ENCODE measurements at regions not wholly inside any gene's neighbourhood (a gene's known extent, or its start where the extent isn't known, plus 50 kb on each side); places are given as distances from the start of the nearest gene placed in this dataset.

DNA sequence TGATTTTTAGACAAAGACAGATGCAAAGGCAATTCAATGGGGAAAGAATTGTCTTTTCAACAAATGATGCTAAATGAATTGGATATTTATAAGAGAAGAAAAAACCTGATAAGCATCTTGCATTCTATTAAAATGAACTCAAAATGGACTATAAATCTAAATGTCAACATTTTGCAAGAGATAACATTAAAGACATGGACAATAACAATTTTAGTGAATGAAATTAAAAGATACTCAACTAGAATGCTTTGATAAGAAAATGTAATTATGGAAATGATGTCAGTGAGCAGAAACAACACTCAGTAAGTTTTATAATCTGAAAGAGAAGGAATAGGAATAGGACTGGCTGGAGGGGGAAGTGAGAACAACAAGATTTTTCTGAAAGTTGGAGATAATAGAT is 421.7 kb downstream of the C6orf118 start:
- intact Hi-C loops (cut with DNase I): no loop called here
- ATAC-seq: no peak
- DNase-seq: no peak

DNA sequence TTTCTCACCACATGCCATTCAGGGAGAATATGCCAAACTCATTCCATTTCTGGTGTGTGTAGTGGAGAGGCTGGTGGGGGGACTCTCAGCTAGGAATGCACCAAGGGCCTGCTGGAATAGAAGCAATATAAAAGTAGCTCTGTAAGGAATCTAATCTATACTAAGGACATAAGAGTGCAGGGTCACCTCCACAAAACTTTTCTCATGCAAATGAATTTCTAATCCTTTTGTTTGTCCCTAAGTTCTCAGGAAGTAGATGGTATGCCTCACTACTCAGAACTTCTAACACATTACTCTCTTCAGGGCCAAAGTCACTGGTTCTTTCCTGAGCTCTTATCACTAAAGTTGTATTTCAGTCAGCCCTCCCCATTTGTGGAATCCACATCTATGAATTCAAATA is 427.2 kb downstream of the C6orf118 start:
- intact Hi-C loops (cut with DNase I): no loop called here
- DNase-seq: no peak
- no peak for ATAC-seq

DNA sequence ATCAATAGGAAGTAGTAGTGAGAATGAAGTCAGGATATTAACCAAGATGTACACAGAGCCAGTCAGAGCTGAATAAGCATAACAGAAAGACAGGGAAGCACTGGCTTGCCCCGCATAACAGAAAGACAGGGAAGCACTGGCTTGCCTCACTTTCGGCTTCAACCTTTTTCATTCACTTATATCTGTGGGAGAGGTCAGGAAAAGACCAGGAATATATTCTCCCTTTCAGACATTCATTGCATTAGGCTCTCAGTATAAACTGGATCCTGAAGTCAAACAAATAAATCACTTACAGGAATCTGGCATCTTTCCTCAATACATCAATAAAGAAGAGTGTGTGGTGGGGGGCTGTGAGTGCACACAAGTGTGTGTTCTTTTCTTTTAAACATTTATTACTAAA is 437.6 kb downstream of the C6orf118 start:
- DNase-seq (no peak), ATAC-seq (no peak)
- intact Hi-C loops (cut with DNase I): no loop called here

DNA sequence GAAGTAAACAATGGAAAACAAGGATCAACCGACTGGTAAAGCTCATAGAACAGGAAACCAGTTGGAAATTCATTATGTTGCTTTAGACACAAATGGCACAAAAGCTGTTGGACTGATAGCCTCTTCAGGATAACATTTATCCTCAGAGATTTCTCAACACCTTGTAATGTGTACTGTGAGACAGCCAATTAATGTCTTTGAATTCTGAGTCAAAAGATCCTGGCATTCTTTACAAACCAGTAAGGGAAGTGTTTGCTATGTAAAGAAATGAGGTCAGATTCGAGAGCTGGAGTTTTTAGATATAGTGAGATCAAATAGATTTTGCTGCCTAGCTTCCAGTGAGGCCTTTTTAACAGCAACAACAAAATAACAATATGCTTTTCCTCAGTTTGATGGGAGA is 439.2 kb downstream of the C6orf118 start:
- intact Hi-C loops (cut with DNase I): no loop called here
- no peak for ATAC-seq
- DNase-seq: no peak

DNA sequence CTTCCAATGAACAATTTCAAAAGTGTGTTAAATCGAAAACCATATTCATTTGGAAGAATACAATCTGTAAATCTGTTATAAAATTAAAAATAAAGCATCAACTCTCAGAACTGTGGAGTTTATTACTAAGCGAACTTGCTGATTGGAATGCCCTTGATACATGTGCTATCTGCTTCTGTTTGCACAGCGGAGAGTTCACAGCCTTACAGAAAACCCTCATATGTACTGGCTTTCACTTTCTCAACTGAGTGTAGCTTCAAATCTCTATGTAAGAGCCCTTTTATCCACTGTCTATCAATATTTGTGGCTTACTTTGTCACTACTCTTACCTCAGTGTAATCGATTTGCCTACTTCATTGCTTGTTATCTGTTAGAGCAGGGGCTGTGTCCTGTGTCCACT is 447.4 kb downstream of the C6orf118 start:
- no peak for ATAC-seq
- intact Hi-C loops (cut with DNase I): no loop called here
- DNase-seq: no peak

DNA sequence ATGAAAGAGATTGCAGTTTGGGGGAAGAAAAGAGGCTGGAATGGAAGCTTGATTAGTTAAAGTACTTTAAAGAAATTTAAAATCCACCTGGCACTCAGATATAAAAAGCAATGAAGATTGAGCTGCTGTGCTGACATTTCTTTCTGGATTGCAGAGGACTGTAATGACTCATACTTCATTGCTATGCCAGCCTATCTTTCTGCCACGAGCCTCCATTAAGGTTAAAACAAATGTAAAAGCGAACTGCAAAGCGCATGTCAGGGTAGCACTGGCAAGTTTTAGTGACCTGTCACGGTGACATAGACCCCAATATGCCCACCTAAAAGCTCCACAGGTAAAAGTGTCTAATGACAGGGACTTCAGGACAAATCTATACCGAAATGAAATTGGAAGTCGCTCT is 449.6 kb downstream of the C6orf118 start:
- DNase-seq: no peak
- no peak for ATAC-seq
- intact Hi-C loops (cut with DNase I): no loop called here

DNA sequence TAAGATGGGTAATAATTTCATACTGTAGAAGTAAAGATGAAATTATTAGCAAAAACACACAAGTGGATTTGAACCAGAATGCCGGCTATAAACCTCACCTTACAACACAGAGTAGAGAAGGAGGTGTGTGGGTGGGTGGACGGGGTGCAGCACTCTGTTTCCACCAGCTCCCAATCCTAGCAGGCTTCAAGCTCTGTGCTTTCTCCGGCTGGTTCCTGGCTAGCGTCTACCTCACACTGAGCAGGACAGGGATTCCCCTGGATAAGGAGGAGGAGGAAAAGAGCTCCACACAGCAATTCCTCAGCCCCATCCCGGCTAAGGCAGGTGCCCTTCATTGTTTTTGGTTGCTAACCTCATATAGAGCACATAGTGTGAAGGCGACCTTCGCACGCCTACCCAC is 453.3 kb downstream of the C6orf118 start:
- ATAC-seq: no peak
- no peak for DNase-seq
- intact Hi-C loops (cut with DNase I): no loop called here

DNA sequence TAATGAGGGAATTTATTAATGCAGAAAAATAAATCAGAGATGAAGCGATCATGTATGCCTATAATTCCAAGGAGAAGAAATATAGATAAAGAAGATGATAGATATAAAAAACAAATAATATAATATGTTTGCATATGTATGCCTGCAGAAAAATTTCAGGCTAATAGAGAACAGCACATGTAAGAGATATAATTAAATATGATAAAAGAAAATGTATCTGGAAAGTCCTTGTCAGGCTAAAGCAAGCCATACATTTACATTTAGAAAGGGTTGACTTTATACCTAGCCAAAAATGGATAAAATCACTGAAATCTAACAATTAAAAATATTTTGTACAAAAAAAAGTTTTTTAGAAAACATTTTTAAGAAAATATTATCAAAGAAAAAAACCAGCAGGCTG is 454.1 kb downstream of the C6orf118 start:
- ATAC-seq (no peak), DNase-seq (no peak)
- intact Hi-C loops (cut with DNase I): no loop called here

DNA sequence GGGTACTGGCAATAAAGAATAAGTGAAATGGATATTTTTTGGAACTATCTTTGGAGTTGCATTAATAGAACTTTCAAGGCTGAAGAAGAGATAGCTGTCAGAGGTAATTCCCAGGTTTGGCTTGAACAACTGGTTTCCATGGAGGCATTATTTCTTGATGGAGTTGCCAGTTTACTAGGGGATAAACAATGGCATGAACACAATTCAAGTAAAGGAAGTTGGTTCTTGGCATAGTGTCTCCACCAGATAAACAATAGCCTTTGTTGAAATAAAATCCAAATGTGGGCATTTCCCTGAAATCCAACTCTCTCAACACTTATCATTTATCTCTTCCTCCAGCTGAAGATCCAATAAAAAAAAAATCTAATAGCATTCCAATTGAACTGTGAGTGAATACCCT is 454.9 kb downstream of the C6orf118 start:
- intact Hi-C loops (cut with DNase I): no loop called here
- ATAC-seq (no peak), DNase-seq (no peak)

DNA sequence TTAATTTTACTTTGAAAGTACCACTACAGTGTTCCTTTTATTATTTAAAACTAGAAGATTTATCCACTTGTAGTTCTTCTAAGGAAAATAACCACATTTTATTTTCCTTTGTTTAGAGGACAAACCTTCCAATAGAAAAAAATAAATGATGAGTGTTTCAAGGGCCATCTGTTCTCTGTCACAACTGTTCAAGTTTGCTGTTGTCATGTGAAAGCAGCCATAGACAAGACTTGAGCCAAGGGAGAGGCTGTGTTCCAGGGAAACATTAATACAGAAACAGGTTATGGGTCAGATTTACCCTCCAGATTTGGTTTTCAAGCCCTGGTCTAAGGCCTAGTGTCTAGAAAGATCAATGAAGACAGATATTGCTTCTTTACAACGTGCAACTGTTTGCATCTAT is 463.6 kb downstream of the C6orf118 start:
- intact Hi-C loops (cut with DNase I): no loop called here
- ATAC-seq: no peak
- no peak for DNase-seq

DNA sequence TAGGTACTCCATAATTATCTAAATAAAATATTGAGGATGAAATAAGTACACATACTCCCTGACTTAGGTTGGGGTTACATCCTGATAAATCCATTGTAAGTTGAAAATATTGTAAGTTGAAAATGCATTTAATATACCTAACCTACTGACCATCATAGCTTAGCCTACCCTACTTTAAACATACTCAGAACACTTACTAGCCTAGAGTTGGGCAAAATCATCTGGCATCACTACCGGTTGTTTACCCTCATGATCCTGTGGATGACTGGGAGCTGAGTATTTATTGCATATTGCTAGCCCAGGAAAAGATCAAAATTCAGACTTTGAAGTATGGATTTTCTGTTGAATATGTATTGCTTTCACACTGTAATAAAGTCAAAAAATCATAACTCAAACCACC is 467.3 kb downstream of the C6orf118 start:
- ATAC-seq (no peak), DNase-seq (no peak)
- intact Hi-C loops (cut with DNase I): no loop called here

DNA sequence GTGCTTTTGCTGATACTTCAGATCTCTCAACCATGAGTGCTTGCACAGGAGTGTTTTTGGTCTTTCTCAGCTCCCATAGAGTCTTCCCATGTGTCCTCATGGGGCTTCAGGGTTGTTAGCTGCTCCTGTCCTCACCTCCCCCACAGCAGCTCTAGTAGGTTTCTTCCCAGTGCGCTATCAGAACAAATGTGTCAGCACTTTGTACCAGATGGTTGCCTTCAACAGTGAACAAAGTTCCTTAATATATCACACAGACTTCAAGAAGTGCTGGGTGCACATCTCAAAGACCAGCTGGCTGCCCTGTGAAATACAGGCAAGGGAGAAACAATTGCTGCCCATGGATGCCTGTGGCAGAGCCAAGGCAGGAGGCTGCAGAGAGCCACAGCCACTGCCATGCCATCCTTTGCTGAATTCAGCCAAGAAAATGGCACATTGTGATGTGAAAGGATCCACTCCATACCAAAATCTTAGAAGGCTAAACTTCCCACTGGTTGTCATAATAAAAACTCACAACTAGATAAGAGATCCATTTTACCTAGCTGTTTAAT is 471.3 kb downstream of the C6orf118 start:
- no peak for DNase-seq
- intact Hi-C loops (cut with DNase I): no loop called here
- no peak for ATAC-seq

DNA sequence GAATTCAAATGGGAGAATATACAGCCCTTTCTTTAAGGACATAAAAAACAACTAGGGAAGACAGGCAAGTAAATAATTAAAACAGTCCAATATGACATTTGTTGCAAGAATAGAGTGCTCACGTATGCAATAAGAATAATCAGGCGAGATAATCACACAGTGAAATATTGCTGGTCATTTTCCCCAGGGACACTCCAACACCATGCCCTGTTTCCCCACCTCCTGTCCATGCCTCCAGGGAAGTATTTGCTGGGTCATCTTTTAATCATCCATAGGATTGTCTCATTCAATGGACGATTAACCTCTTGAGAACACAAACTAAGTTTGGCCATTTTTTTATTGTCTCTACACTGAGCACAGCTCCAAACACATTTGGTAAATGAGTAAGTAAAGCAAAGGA is 472.9 kb downstream of the C6orf118 start:
- no peak for ATAC-seq
- no peak for DNase-seq
- intact Hi-C loops (cut with DNase I): no loop called here

DNA sequence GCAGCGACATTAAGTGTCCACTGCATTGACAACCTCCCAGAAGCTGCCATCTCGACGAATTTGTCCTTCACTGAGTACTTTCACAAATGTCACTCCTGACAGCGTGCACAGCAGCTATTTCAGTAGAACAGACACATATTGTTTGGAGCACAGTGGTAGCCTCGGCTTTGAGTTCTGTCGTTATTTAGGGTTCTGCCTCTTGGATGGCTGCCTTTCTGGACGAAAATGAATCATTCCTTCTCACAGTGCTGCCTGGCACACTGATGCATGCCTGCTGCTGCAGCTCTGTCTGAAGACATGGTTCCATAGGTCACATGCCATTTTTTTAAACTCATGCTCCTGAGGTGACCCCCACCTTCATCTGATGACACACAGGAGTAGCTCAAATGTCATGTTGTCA is 477.0 kb downstream of the C6orf118 start:
- DNase-seq (no peak), ATAC-seq (no peak)
- intact Hi-C loops (cut with DNase I): no loop called here

DNA sequence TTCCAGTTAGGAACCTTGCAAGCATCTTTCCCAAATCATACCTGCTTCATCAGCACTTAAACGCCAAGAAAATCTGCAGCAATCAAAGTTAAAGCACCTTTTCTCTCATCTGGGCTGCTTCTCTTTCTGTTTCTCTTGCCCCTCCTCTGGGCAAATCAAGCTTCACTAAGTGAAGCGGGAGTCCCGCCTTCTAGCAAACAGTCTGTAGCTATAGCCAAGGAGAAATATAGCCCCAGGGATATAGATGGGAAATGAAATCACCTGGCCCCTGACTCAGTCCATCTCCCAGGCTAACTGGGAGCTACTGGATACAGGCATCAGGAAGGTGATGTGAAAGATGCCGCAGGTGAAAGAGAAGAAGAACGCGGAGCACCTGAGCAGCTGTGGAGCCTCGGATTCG is 481.9 kb downstream of the C6orf118 start:
- no peak for ATAC-seq
- intact Hi-C loops (cut with DNase I): no loop called here
- DNase-seq: no peak

DNA sequence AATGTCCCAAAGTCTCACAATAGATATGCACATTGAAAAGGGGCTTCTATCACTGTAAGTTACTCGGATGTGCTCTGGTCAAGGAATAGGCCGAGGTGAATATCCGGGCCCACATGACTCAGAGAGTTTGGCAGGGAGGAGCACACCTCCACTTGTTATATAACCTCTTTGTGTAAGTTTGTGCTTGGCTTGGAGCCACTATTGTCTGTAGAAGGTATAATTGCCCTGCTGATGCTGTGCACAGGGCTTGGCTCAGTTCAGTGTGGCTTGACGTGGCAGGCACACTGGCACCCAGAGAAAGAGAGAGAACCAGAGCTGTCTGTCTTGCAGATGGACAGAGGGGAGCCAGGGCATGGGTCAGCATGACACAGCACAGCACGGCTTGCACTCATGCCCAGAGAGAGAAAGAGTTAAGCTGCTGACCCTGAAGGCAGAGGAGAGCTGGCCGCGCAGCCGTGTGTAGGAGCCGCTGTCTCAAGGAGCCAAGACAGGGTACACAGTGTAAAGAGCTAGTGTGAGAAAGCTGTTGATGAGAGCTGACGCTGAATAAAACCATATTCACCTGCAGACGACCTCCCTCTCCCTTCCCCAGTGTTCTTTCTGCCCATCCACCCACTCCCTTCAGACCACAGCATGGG is 482.5 kb downstream of the C6orf118 start:
- no peak for DNase-seq
- intact Hi-C loops (cut with DNase I): no loop called here
- no peak for ATAC-seq

DNA sequence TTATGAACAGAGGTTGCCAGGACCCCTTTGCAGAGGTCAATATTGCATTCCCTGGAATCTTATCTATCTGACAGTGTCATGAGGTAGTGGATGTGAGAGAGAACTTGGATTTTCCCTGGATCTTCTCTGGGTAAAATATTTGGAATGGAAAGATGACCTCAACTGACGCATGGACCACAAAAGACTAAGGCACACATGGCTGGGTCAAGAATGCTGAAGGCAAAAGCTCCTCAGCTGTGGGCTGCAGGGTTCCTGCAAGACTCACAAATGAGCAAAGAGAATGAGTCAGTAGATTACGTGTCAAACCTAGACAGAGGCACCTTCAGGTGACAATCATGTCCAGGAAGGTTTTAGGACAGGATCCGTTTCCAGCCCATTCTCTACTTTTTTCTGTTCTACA is 484.0 kb downstream of the C6orf118 start:
- intact Hi-C loops (cut with DNase I): no loop called here
- no peak for ATAC-seq
- no peak for DNase-seq

DNA sequence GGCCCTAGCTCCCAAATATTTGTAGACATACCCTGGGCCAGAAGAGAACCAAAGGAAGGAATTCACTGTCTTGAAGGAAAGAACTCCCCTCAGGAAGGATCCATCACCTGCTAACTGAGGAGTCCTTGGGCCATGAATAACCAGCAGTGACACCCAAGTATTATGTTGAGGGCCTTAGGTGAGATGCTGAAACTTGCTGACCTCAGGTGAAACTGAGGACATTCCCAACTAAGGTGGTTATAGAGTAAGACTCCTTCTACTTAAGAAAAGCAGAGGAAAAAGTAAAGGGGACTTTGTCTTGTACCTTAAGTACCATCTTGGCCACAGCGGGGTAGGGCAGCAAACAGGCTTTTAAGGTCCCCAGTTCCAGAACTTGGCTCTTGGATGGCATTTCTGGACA is 491.7 kb downstream of the C6orf118 start:
- ATAC-seq (no peak), DNase-seq (no peak)
- intact Hi-C loops (cut with DNase I): no loop called here

DNA sequence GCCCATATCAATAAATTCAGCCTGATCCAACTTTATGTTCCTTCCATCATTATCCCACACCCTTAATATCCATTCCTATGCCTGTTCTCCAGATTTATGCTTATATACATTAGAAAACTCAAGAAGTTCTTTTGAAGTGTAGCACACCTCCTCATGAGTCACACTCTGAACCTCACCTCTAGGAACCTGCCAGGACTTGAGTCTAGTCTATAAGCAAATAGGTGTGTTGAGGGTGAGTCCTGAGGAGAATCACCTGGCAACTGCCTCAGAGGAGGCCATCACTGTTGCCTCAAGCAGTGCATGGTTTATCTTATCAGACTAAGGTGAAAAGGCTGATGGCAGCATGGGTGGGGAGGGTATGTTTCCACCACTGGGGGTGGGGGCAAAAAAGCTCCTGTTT is 496.7 kb downstream of the C6orf118 start:
- intact Hi-C loops (cut with DNase I): no loop called here
- ATAC-seq (no peak), DNase-seq (no peak)

DNA sequence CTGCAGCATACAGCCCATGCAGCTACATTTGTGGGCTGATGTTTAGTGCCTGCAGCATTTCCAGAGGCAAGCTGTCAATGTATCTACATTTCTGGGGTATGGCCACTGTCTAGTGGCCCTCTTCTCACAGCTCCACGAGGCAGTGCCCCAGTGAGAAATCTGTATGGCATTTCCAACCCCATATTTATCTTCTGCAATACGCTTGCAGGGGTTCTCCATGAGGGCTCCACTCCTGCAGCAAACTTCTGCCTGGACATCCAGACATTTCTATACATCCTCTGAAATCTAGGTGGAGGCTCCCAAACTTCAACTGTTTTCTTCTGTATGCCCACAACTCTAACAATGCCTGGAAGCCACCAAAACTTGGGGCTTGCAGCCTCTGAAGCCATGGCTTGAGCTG is 502.3 kb downstream of the C6orf118 start:
- intact Hi-C loops (cut with DNase I): no loop called here
- DNase-seq (no peak), ATAC-seq (no peak)

DNA sequence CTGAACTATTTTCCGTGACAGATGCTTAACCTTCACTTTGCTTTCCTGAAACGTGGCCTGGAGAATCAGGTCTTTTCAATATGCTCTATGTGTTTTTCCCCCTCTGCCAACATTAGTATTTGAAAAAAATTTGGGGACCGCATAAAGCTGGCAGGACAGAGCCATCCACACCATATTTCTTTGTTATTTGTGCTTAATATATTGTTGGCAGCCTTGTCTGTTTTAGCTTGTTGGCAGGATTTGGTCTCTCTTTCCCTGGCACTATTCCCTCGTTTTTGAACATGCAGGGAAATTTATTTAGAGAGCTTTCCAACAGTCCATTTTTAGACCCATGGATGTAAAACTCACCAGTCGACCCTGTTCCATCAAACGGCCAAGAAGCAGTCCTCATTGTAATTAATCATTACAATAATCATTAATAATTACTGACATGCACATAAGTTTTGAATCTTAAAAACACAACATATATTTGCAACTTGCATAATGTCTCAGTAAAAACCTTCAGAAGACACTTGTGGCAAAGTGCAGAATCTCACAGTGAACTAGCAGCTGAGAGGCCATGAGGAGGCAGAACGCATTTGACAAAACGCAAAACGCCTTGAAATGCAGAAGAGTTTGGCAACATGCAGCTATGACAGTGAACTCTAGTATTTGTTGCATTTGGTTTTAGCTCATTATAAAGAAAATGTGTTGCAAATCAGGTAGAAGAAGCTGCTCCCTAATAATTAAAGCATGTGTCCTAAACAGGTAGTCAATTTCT is 514.2 kb downstream of the C6orf118 start:
- intact Hi-C loops (cut with DNase I): no loop called here
- no peak for DNase-seq
- no peak for ATAC-seq
